Stimulated activated CD4-positive, alpha-beta T cell treated with anti-CD3 and anti-CD28 coated beads, Interleukin-1b, Interleukin-23, amount 100 ng/mL, for 48 hours (primary cell): ENCODE measurements at regions not wholly inside any gene's neighbourhood (a gene's known extent, or its start where the extent isn't known, plus 50 kb on each side); places are given as distances from the start of the nearest gene placed in this dataset.

Source experiments
- DNase-seq: peaks from one replicate; pipeline ENCODE4 v3.0.0-alpha.2; 2020

DNA sequence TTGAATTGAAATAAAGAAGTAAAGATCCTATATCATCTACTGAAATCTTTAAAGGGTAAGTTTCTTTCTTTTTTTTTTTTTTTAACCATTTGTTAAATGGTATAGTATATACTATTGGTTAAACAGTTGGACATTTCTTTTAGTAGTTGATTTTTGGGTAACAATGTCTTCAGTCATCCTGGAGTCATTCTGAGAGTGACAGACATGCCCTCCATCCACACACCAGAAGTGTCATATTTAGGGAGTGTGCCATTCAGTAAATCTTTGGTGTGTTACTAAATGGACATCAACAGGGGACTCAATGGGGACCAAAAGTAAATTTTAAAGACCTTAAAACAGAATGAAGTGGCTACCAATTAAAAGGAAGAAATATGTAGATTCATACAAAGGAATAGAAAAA is 50.8 kb upstream of the SLC39A10 start:
- no peak for DNase-seq

DNA sequence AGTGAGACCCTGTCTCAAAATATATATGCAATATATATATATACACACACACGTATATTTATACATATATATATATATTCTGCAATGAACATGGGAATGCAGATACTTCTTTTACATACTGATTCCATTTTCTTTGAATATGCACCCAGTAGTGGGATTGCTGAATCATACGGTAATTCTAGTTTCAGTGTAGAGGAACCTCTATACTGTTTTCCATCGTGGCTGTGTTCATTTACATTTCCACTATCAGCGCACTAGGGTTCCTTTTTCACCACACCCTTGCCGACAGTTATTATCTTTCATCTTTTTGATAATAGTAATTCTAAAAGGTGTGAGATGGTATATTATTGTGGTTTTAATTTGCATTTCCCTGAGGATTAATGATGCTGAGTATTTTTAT is 52.3 kb upstream of the SLC39A10 start:
- DNase-seq: no peak

DNA sequence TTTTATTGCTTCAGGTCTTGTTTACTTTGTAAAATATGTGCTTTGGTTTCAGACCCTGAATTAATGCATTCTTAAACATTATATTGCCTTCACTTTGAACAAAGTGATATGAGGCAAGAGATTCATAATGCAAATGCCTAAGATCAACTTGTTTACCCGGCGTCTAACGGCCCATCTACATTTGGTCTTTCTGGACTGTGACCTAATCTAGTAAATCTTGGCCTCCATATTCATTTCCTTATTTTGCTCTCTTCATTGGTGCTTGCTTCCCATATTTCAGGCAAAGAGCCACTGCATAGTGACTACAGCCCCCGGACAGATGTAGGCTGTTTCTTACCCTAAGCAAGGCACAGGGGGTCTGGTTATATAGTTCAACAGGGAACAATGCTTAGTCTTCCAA is 53.0 kb upstream of the SLC39A10 start:
- DNase-seq: no peak

DNA sequence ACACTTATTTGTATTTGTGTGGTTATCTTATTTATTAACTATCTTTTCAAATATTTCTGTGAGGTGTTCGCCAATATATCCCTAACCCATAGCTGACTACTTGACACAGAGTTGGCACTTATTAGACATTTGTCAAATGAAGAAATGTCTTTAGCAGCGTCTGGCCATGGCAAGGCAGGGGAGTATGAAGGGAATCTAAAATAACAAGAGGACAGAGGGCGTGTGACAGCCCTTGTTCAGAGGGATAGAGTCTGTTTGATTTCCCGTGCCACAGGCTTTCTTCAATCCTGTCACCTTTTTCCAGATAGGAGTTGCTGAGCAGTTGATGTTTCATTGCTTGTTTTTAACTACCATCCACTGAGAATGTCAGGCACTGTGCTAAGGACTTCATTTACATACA is 53.6 kb upstream of the SLC39A10 start:
- no peak for DNase-seq

DNA sequence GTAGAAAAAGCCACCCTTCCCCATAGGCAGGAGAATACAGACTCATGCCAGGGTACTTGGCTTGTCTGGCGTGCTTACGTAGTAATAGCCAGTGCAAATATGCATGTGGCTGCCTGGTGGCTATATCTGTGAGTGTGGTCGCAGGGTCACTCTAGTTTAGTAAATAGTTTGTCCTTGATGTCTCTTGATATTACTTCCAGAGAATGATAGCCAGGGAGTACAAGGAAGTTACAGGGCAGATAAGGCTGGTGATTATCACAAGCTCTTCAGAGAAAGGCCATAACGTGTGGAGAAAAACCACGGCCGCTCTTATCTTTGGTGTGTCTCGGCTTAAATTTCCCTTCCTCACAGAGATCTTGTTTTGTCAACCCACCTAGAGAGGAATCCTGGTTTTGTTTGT is 54.3 kb upstream of the SLC39A10 start:
- no peak for DNase-seq

DNA sequence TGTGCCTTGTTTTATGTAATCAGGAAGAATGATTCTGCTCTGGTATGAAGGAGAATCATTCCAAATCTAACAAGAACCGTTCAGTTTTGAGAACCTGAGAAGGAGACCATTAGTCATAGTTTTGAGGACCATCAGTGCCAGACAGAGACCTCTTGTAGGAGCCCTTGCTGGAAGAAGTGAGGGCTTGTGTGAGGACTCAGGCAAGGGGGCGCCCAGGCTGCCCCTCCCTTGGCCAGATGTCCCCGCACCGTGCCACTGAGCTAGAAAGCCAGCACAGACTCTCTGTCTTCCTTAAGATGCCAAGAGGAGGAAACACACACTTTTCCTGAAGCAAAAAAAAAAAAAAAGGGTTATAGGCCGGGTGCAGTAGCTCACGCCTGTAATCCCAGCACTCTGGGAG is 55.7 kb upstream of the SLC39A10 start:
- DNase-seq: no peak

DNA sequence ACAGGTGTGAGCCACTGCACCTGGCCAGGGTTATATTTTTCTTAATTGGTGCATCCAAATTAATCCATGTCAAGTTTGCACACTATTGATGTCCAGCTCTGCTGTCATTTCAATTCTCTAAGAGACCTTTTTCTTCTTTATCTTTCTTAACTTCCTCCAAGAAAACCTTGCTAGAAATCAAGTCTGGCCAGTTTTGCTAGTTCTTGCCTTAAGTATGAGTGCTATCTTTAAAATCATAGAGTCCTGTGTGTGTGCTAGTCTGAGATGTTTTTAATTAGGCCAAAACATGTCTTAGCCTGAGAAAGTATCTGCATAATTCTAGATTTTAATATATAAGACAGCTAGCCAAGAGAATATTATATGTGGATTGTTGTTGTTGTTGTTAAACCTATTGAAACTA is 56.2 kb upstream of the SLC39A10 start:
- DNase-seq: no peak

DNA sequence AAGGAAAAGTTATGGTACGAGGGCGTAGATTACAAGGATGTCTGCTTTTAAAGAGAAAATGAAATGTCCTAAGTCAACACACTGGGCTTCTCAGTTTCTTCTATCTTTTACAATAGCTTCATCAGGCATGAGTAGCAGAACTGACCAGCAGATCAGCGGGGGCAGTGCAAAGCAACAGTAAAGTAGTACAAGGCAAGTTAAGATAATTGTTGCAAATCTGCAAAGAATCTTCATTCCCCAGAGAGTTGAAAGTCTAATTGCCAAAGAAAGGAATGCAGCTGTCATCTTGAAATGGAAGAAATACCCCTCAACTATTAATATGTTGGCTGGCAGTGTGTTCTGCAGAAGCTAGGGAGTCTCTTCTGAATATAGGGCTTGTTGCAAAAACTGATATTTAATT is 60.2 kb upstream of the SLC39A10 start:
- DNase-seq: no peak

DNA sequence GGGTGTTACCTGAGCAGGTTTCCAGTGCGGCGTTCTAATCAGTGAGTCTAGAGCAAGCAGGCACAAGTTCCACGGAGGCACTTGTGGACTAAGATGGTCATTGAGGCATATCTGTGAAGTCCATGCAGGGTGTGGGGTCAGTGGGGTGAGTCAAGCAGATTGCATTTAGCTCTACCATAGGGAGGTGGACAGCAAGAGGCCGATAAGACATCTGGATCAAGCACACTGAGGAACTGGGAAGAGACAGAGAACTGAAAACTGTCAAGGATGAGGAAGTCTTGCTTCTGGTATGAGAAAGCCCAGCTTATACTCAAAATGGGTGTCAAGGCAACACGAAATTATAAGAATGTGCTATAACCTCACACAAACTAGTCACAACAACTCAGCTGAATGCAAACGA is 61.2 kb upstream of the SLC39A10 start:
- no peak for DNase-seq

DNA sequence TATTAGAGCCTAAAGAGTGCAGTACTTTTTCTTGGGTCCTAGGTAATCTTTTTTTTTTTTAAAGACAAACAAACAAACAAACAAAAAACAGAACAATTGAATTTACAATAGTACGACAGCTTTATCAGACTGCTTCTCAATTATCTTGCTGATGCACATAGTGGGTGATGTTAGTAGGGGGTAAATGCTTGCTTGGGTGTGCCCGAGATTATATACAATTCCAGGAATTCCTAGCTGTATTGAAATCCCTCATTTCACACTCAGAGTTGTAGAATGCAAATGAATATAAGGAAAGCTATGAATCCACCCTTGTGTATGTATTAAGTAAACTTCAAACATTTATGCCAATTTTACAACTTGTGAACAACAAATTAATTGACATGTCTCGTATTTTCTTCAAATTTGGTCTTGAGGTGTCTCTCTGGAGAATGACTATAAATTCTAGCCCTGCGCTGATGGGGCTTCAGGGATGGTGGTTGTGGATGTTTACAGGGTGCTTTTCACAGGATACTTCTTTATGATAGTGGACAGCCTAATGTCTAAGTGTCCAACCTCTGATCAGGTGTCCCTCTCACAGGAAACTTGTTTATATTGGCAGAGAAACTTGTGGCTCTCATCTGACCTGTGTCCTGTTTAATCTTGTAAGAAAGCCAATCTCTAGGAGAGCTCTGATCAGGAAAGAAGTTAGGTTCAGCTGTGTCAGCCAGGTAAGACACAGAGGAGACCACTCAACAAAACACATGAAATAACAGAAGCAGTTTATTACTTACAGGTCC is 61.9 kb upstream of the SLC39A10 start:
- DNase-seq: no peak

DNA sequence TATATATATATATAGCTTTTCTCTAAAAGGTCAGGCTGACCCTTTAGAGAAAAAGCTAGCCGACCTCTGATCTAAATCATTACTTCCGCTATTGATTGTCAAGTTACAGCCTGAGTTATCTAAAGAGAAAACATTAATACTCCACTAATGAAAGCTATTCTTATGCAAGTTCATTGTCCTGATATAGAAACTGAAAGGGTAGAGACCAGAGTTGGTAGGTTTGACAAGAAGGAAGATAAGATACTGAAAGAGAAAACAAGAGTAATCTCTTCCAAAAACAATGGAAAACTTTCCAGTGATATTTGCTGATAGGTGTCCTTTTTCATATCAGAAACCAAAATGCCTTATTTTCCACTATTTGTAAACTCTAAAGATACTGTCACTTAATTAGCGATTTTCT is 62.8 kb upstream of the SLC39A10 start:
- DNase-seq: no peak

DNA sequence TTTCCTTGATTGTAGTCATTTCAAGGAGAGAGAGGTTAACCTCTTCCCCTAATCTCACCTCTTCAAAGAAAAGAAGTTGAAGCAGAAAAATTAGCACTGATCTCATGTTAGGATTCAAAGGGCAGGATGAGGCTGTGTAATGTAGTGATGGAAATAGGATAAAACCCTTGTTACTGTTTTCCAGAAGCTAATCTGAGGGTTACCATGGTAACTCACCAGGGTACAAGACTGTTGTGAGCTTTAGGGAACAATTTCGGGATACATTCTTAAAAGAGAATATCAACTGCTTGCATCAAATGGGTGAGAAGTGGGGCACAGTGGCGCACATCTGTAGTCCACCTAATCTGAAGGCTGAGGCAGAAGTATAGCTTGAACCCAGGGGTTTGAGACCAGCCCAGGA is 64.9 kb upstream of the SLC39A10 start:
- no peak for DNase-seq

DNA sequence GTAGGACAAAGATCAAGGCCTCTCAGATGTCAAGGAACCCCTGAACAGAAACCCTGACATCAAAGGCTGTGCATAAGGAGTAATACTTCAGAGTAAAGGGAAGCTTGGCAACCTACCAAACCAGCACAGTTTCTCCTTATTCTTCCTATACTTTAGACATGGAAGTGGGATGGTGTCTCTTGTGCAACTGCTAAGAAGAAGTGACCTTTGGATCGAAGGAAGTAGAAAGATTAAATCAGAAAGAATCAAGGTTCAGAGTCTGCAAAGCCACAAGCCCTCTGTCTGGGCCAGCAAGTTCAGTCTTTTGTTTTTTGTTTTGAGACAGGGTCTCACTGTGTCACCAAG is 66.2 kb upstream of the SLC39A10 start:
- no peak for DNase-seq

DNA sequence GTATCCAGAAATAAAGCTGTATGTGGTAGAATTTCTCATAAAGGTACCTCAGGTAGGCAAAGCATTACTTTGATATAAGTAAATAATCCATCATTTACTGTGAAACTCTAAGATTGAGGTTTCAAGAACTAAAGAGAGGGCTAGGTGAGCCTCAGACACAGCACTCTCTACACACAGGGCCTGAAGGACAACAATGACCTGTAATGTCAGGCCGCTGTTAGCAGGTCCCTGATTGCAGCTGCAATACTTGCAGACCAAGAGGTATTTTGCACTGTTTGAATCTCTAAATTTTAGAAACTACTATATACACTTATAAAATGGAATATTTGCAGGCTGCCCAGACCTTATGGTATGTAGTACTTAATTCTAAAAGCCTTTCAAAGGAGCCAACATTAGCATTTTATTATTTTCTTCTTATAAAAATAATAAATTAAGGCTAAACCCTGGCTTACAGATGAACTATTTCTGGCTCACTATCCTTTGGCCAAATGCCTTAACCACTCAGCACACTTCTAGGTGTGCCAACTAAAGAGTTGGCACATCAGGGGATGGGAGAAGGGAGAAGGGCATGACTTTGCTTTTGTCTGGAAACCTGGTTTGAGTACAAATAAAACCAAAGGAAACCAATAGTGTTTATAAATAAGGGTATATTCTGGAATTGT is 66.7 kb upstream of the SLC39A10 start:
- DNase-seq: no peak

DNA sequence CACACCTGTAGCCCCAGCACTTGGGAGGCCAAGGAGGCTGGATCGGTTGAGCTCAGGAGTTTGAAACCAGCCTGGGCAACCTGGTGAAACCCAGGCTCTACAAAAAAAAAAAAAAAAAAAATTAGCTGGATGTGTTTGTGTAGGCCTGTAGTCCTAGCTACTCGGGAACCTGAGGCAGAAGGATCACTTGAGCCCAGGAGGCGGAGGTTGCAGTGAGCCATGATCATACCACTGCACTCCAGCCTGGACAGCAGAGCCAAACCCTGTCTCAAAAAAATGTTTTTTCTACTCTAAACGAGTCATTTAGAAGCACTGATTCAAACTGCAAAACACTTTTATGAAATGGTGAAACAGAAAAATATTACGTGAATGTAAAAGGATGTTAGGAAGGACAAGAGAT is 69.1 kb upstream of the SLC39A10 start:
- DNase-seq: no peak

DNA sequence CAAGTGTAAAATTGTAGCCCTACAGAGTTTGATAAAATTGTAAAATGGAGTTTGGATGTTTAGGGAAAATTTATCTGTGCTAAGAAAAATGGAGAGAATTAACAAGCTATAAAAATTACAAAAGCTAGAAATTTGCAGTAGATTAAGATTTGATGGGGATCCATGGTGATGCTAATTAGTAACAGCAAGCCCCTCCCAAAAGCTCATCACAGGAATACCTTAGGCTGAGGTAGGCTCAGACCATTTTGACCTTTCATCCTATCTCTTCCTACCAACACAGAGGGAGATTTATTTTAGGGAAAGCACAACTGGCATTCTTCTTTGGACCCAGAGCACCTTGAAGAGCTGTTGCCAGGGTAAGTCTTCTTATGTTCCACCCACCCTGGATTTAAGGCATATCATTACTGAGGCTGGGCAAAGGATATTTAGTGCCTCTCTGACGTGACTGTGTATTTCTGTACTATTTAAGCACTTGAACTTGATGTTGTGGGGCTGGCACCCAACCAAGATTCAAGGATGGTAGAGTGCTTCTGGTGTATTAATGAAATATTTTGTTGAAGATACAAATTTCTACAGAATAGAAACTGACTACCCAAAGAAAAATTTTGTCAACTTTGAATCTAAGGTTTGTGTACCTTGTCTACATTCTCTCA is 70.8 kb upstream of the SLC39A10 start:
- DNase-seq: no peak

DNA sequence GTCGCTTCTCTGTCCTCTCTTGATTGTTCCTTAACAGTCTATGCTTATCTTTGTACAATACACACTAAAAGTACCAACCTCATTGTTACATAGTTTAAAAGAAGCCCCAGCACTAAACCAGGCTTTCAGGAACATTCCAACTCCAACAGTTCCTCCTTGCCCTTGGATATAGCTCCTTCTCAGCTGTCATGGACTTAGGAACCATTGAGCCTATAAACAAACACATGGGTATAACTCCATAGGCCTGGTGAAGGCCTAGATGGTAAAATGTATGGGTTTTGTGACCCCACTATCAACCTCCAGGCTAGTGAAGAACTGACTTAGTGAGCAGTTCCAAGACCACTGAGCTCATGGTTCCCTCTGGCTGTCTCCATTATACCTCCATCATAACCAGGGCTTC is 74.8 kb upstream of the SLC39A10 start:
- no peak for DNase-seq

DNA sequence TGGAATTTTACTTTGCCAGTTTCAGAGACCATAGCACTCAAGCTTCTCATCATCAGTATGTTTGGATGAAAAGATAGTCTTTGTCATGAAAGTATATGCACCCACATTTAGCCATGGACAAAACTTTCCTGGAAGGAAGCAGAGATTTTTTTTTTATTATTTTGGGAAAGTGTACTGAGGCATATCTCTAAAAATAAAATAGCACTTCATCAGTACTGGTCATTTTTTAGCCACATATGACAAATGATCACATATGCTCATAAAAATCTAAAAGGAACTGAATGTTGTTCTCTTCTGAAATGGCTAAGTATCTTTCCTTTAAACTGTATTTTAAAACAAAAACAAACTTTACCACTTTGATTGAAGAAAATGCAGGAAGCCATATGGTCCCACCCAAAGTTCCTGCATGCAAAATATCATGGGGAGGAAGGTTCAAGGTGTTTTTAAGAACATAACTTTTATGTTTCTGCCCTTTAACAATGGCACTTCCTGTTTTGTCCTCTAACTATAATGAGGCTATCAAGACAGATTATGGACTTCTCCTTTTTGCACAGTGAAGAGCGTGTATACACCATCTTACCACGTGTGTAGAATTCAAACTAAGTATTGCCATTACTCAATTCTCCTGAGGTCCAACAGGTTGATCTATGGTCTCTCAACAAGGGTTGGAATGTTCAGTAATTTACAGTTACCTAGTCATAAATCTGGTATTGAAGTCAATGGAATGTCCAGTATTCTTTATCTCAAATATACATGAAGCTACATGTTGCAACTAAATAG is 77.1 kb upstream of the SLC39A10 start:
- no peak for DNase-seq

DNA sequence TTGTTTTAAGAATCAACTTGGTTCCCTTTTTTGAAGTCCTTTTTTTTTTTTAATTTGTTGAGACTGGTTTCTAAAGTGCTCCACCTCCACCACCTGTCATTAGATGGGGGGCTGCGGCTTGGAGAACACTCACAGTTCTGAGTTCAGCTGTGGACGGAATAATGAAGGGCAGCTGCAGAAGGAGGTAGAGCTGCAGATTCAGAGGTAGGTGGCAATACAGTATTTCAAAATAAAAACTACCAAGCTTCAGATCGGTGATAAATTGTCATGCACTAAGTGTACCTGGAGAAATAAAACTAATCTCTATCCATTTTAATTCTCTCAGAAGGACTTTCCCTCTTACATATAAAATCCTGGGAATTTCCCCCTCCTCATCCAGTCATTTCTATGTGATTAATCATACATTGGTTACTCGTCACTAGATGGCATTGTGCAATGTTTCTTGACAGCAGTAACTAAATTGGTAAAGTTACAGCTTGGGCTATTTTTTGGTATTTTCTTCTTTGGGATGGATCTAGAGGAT is 81.1 kb upstream of the SLC39A10 start:
- no peak for DNase-seq

DNA sequence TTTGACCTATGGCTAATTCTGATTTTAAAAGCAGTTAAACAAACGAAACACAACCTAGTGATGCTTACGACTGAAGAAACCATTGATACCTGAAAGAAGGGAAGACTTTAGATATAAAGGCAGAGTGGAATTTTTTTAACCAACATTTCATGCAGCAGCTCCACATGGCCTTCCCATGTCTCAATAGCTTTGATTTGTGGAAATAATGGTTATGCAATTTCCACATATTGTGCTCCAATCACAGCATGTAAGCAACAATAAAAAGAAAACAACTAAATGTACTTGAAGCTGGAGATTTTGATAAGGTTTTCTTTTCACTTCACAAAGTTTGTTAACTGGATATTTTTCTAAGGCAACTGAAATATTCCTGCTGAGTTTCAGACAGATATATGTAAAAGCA is 82.0 kb upstream of the SLC39A10 start:
- DNase-seq: no peak

DNA sequence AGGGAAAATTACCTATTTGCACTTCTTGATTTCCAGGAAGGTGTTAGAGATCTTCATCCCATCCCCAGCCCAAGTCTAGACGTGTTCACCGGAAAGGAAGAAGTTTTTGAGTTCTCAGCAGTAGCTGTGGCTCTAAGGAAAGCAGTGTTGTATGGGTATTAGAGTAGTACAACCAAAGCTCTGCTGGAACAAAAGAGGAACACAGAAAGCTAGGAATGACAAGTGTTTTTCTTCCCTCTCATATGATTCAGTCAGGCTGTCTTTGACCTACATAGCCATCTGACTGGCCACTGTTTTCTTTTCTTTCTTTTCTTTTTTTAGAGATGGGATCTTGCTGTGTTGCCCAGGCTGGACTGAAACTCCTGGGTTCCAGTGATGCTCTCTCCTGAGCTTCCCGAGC is 82.7 kb upstream of the SLC39A10 start:
- no peak for DNase-seq

DNA sequence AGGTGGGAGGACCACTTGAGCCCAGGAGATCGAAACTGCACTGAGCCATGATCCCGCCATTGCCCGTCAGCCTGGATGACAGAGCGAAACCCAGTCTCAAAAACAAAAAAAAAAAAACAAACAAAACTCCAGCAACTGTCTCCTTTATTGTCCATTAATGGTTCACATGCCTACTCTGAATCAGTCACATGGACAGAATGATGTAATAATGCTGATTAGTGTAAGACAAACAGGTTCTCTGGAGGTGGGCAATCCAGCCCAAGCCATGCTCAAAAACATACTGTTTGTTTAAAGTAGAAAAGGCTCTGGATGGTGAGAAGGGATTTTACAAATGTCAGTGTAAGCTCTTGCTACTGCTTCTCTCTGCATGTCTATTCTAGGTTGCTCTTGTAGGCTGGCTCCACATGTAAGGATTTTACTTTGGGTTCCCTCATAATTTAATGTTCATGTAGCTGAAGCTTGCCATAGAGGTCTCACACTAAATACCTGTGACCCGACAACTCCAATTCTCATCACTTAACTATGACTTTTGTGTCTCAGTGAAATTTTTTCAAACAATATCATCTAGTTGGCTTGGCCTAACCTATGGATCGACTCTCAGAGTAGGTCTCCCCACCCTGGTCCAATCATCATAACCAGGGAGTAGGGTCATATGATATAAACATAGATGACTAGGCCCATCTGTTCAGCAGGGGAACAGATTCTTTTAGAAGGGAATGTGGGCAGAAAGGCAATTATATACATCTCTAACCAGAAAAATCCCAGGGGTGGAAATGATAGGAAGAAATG is 83.9 kb upstream of the SLC39A10 start:
- DNase-seq: no peak

DNA sequence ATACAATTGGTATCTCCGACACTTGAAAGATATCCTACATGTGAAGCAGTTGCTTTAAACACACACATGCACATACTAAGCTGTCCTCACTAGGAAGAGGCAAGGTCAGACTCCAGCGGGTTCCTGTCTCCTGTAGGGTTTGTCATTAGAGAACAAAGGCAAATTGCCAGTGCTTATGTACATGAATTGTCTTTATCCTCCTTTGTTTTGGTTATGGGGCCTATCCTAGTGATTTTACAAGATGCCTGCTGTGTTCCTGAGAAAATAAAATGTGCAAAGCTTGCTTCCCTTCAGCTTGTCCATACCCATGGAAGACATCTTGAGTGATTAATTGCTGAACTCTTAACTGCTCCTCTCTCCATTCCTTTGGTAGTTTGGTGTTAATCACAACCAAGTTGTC is 86.7 kb upstream of the SLC39A10 start:
- DNase-seq: no peak
